HCT116 (cell line): ENCODE measurements at regions not wholly inside any gene's neighbourhood (a gene's known extent, or its start where the extent isn't known, plus 50 kb on each side); places are given as distances from the start of the nearest gene placed in this dataset.

ENCODE experiments used
- ATAC-seq: fragments of 200-7000 bp; cut with Tn5 transposase; 2 replicates; pipeline ENCODE4 v1.9.1; 2020; ENCODE audit warnings: mild to moderate bottlenecking, moderate library complexity
- BruUV-seq: library from RNA; stranded (reverse); fragments of 400-500 nt; replicated peaks from 2 replicates; lab custom pipeline; 2021; lab: Mats Ljungman, UMichigan
- CTCF ChIA-PET: fragments of 300-600 bp; sonication (Branson Sonifier 250); formaldehyde crosslinking; loops from one replicate; lab custom pipeline; 2021; ENCODE audit warnings: antibody characterized with exemption; lab: Charles Lee
- POLR2A ChIA-PET: fragments of 300-600, 350-600 bp; sonication (Branson Sonifier 250); formaldehyde crosslinking; loops from one replicate; lab custom pipeline; 2021; ENCODE audit warnings: antibody characterized with exemption; lab: Charles Lee
- RAD21 ChIA-PET, 2 experiments: fragments of 300-600 bp; sonication (Branson Sonifier 250); formaldehyde crosslinking; loops; one replicate each; lab custom pipeline; 2023; ENCODE audit warnings: low total read pairs in 2 of 2; ENCODE audit not compliant: uncharacterized antibody in 2 of 2, unreplicated experiment in 2 of 2, low non-redundant PET in 1 of 2; lab: Charles Lee
- DNase-seq: peaks from one replicate; pipeline ENCODE4 v3.0.0-alpha.2; 2010; ENCODE audit warnings: low read depth, low spot score
- H2AFZ ChIP-seq: fragments of 200-600 bp; shearing (Covaris generic), sonication (generic); 2 replicates; pipeline ENCODE4 v1.6.1; 2017; ENCODE audit warnings: low read depth, mixed run types, mixed read lengths, antibody characterized with exemption, low read length; ENCODE audit not compliant: poor library complexity, severe bottlenecking
- H3K27ac ChIP-seq: 2 replicates; pipeline ENCODE4 v1.5.1; 2012; ENCODE audit warnings: low read depth, low read length
- H3K27me3 ChIP-seq: fragments of 200-600 bp; sonication (generic); 2 replicates; pipeline ENCODE4 v1.6.1; 2016; ENCODE audit warnings: mixed run types, low read length, mixed read lengths; ENCODE audit not compliant: insufficient read depth
- H3K36me3 ChIP-seq, 2 experiments: fragments of 200-500 bp in 1 of 2; fragments of 200-600 bp in 1 of 2; sonication (Bioruptor generic) in 1 of 2; sonication (generic) in 1 of 2; 2 replicates each; pipeline versions ENCODE4 v1.5.1 to v1.6.1; 2014 to 2016; ENCODE audit warnings: low read length in 2 of 2, inconsistent platforms in 1 of 2, mixed read lengths in 1 of 2, mixed run types in 1 of 2; ENCODE audit not compliant: insufficient read depth in 2 of 2, control insufficient read depth in 1 of 2
- H3K4me1 ChIP-seq, 2 experiments: fragments of 200-600 bp in 1 of 2; sonication (generic) in 1 of 2; 2 replicates each; pipeline versions ENCODE4 v1.5.1 to v1.6.1; 2012 to 2017; ENCODE audit warnings: low read length in 2 of 2, inconsistent platforms in 1 of 2, mild to moderate bottlenecking in 1 of 2, mixed read lengths in 1 of 2, mixed run types in 1 of 2, moderate library complexity in 1 of 2; ENCODE audit not compliant: insufficient read depth in 2 of 2, control insufficient read depth in 1 of 2
- H3K4me2 ChIP-seq: fragments of 200-600 bp; sonication (generic); 2 replicates; pipeline ENCODE4 v1.6.1; 2017; ENCODE audit warnings: mixed run types, low read length, mixed read lengths
- H3K4me3 ChIP-seq, 2 experiments: fragments of 200-600 bp in 1 of 2; sonication (generic) in 1 of 2; replicated peaks in 1 of 2; 2 replicates each; pipeline ENCODE4 v1.5.1; 2011 to 2016; ENCODE audit warnings: low read length in 2 of 2, control low read depth in 1 of 2, low read depth in 1 of 2, mild to moderate bottlenecking in 1 of 2, mixed read lengths in 1 of 2, mixed run types in 1 of 2
- H3K79me2 ChIP-seq: fragments of 200-600 bp; sonication (generic); 2 replicates; pipeline ENCODE4 v1.6.1; 2017; ENCODE audit warnings: mild to moderate bottlenecking, mixed run types, low read length, moderate library complexity, mixed read lengths; ENCODE audit not compliant: insufficient read depth
- H3K9ac ChIP-seq: fragments of 200-600 bp; sonication (generic); 2 replicates; pipeline ENCODE4 v1.6.1; 2016; ENCODE audit warnings: low read length, mixed read lengths
- H3K9me2 ChIP-seq: fragments of 200-600 bp; sonication (generic), shearing (Covaris generic); 2 replicates; pipeline ENCODE4 v1.6.1; 2017; ENCODE audit warnings: mixed run types, mild to moderate bottlenecking, moderate library complexity; ENCODE audit not compliant: insufficient read depth
- H3K9me3 ChIP-seq, 2 experiments: fragments of 200-500 bp in 1 of 2; fragments of 200-600 bp in 1 of 2; sonication (Bioruptor generic) in 1 of 2; sonication (generic) in 1 of 2; 2 replicates each; pipeline ENCODE4 v1.6.1; 2014 to 2017; ENCODE audit warnings: low read length in 2 of 2, mixed read lengths in 2 of 2, inconsistent platforms in 1 of 2, low read depth in 1 of 2, mild to moderate bottlenecking in 1 of 2, mixed run types in 1 of 2, moderate library complexity in 1 of 2; ENCODE audit not compliant: control insufficient read depth in 1 of 2, insufficient read depth in 1 of 2
- H4K20me1 ChIP-seq: fragments of 200-600 bp; sonication (generic), shearing (Covaris generic); 2 replicates; pipeline ENCODE4 v1.6.1; 2017; ENCODE audit warnings: mixed run types, mild to moderate bottlenecking, moderate library complexity; ENCODE audit not compliant: insufficient read depth
- EGR1 ChIP-seq: IDR thresholded peaks from 2 replicates; pipeline ENCODE4 v1.6.1; 2012; ENCODE audit warnings: low read depth
- ELF1 ChIP-seq: IDR thresholded peaks from 2 replicates; pipeline ENCODE4 v1.6.1; 2012; ENCODE audit warnings: low read depth, borderline replicate concordance
- EZH2phosphoT487 ChIP-seq: fragments of 200-600 bp; IDR thresholded peaks from 2 replicates; pipeline ENCODE4 v1.6.1; 2018; ENCODE audit warnings: antibody characterized with exemption, borderline replicate concordance
- FOSL1 ChIP-seq: IDR thresholded peaks from 2 replicates; pipeline ENCODE4 v1.6.1; 2012; ENCODE audit warnings: low read depth
- POLR2A ChIP-seq: IDR thresholded peaks from 2 replicates; pipeline ENCODE4 v1.7.0; 2011; ENCODE audit warnings: borderline replicate concordance; ENCODE audit not compliant: insufficient read depth, insufficient read length; ENCODE audit errors: extremely low read depth
- REST ChIP-seq: IDR thresholded peaks from 2 replicates; pipeline ENCODE4 v1.6.1; 2012; ENCODE audit warnings: low read depth
- SIN3A ChIP-seq: IDR thresholded peaks from 2 replicates; pipeline ENCODE4 v1.6.1; 2012; ENCODE audit warnings: low read depth
- ZFX ChIP-seq: fragments of 450-650 bp; IDR thresholded peaks from 2 replicates; pipeline ENCODE4 v1.6.1; 2017
- ZNF274 ChIP-seq: fragments of 200-500 bp; sonication (Bioruptor generic); IDR thresholded peaks from 2 replicates; pipeline ENCODE4 v1.6.1; 2014; ENCODE audit warnings: mild to moderate bottlenecking, low read depth, low read length, inconsistent platforms
- intact Hi-C: fragments of 100-400 bp; cut with micrococcal nuclease; formaldehyde crosslinking; loops from 2 replicates; pipeline ENCODE4 v1.10.0; 2022
- TF ChIP-seq, protein P1 (sequence below): IDR thresholded peaks from 2 replicates; pipeline ENCODE4 v1.6.1; 2012
- TF ChIP-seq, protein P2 (sequence below): IDR thresholded peaks from 2 replicates; pipeline ENCODE4 v1.6.1; 2011; ENCODE audit warnings: mild to moderate bottlenecking, low read length, moderate library complexity; ENCODE audit not compliant: insufficient replicate concordance; ENCODE audit errors: extremely low read depth

DNA sequence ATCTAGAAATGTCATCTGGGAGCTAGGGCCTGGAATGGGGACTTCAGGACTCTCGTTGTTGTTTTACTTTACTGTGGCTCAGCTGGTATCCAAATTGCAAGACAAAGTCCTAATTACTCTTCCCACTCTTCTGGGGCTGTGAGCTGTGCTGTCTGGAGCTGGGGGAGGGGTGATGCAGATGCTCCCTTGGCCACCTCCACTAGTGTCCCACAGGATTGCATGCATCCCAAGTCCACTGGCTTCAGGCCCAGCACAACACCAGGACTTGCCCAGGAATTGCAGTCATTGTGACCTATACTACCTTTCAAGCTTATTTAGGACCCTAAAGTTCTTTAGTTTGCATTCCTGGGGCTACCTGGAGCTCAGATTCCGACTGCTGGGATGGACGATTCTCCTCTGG, 366.1 kb upstream of the FAM47C start:
- POLR2A ChIA-PET, result no interaction called here
- TF ChIP-seq ELF1 (no peak), POLR2A (no peak), EZH2phosphoT487 (no peak), SIN3A (no peak), EGR1 (no peak), REST (no peak), ZFX (no peak), FOSL1 (no peak), ZNF274 (no peak)
- TF ChIP-seq, protein P1, sequence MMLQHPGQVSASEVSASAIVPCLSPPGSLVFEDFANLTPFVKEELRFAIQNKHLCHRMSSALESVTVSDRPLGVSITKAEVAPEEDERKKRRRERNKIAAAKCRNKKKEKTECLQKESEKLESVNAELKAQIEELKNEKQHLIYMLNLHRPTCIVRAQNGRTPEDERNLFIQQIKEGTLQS, result no peak
- TF ChIP-seq, protein P2, sequence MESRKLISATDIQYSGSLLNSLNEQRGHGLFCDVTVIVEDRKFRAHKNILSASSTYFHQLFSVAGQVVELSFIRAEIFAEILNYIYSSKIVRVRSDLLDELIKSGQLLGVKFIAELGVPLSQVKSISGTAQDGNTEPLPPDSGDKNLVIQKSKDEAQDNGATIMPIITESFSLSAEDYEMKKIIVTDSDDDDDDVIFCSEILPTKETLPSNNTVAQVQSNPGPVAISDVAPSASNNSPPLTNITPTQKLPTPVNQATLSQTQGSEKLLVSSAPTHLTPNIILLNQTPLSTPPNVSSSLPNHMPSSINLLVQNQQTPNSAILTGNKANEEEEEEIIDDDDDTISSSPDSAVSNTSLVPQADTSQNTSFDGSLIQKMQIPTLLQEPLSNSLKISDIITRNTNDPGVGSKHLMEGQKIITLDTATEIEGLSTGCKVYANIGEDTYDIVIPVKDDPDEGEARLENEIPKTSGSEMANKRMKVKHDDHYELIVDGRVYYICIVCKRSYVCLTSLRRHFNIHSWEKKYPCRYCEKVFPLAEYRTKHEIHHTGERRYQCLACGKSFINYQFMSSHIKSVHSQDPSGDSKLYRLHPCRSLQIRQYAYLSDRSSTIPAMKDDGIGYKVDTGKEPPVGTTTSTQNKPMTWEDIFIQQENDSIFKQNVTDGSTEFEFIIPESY, result no peak
- H3K4me3 ChIP-seq, result no peak overlapping the region
- no peaks in the 10 kb centered on the region for H3K27me3 ChIP-seq
- DNase-seq (no peak), ATAC-seq (no peak)
- H3K27ac ChIP-seq, result no peak overlapping the region
- H3K4me1 ChIP-seq, result no peaks in the 10 kb centered on the region
- H4K20me1 ChIP-seq, result no peaks in the 10 kb centered on the region
- H3K9me3 ChIP-seq, result no peaks in the 10 kb centered on the region
- intact Hi-C loops, result no loop called here
- H3K79me2 ChIP-seq, result no peaks in the 10 kb centered on the region
- no peaks in the 10 kb centered on the region for H3K36me3 ChIP-seq
- no TSS peak for BruUV-seq
- no peaks in the 10 kb centered on the region for H3K9me2 ChIP-seq
- no peak overlapping the region for H3K4me2 ChIP-seq
- RAD21 ChIA-PET, result no interaction called here
- no peak overlapping the region for H2AFZ ChIP-seq
- H3K9ac ChIP-seq, result no peak overlapping the region
- CTCF ChIA-PET, result no interaction called here
